ENCODE measurements at regions not wholly inside any gene's neighbourhood (a gene's known extent, or its start where the extent isn't known, plus 50 kb on each side); places are given as distances from the start of the nearest gene placed in this dataset.
"Not testable (repeated sequence)": the region's sequence is repeated elsewhere in the genome, so short reads cannot be mapped to it uniquely, and the experiment has no call there.

DNA sequence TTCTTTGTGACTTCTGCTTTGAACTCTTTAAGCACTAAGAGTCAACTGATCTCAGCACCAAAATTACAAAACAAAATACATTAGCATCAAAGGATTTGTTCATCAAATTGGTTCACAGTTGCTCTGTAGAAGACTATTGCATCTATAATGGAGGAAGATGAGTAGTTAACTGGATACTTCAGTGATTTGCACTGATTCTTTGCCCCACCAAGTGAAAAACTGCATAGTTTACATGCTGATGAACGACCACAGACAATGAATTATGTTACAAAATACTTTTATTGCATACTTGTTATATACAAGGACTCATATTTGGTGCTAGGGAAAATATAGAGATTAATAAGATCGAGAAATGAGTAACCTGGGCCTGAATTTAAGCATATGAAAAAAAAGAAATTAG lies 107.2 kb downstream of the SCG2 start:
- H3K4me1 ChIP-seq (ENCODE audit: insufficient read depth, low read length), result no peaks in the 10 kb centered on the region
- H3K27me3 ChIP-seq (ENCODE audit: insufficient read depth, low read length), result no peaks in the 10 kb centered on the region
- WGBS, result no CpG with 5 or more reads among the region's 2 CpGs
- H3K9me3 ChIP-seq (ENCODE audit: insufficient read depth, low read depth, low read length), result no peaks in the 10 kb centered on the region
- no peak overlapping the region for H3K27ac ChIP-seq (ENCODE audit: low read depth, low read length)
- no peak overlapping the region for H3K4me3 ChIP-seq (ENCODE audit: low read length)
- H3K36me3 ChIP-seq (ENCODE audit: insufficient read depth, low read length), result no peaks in the 10 kb centered on the region
- H3K9ac ChIP-seq (ENCODE audit: low read depth, low read length), result no peak overlapping the region

GRCh38 chr2:223496853-223497252 lies 105.3 kb downstream of the SCG2 start:
- 92% methylated on average over 2 of the region's 2 CpGs for WGBS
- H3K27me3 ChIP-seq (ENCODE audit: insufficient read depth, low read length); H3K9ac ChIP-seq (ENCODE audit: low read depth, low read length); H3K4me1 ChIP-seq (ENCODE audit: insufficient read depth, low read length); H3K4me3 ChIP-seq (ENCODE audit: low read length); H3K27ac ChIP-seq (ENCODE audit: low read depth, low read length); H3K36me3 ChIP-seq (ENCODE audit: insufficient read depth, low read length); H3K9me3 ChIP-seq (ENCODE audit: insufficient read depth, low read depth, low read length): not testable (repeated sequence)

DNA sequence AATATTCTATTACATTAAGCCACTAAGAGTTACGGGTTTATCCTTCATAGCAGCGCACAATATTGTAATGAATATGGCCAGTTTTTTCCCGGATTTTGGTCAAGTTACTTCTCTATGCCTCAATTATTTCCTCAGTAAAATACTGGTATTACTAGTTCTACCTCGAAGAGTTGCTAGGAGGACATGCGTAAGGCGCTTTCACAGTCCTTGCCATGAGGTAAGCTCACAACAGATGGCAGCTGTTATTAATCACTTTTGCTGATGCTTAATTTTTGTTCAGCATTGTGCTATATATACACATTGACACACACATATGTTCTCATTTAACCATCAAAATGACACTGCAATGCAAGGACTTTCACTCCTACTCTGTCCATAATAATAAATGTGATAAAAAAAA lies 101.5 kb downstream of the SCG2 start:
- Histone ChIP-seq H3K9me3 (ENCODE audit: insufficient read depth, low read depth, low read length) (no peaks in the 10 kb centered on the region), H3K36me3 (ENCODE audit: insufficient read depth, low read length) (no peaks in the 10 kb centered on the region), H3K4me3 (ENCODE audit: low read length) (no peak overlapping the region), H3K9ac (ENCODE audit: low read depth, low read length) (no peak overlapping the region), H3K27me3 (ENCODE audit: insufficient read depth, low read length) (no peaks in the 10 kb centered on the region), H3K27ac (ENCODE audit: low read depth, low read length) (no peak overlapping the region), H3K4me1 (ENCODE audit: insufficient read depth, low read length) (no peaks in the 10 kb centered on the region)
- 98% methylated on average over 6 of the region's 6 CpGs for WGBS

GRCh38 chr2:223501641-223502040 lies 100.5 kb downstream of the SCG2 start:
- Histone ChIP-seq H3K9ac (ENCODE audit: low read depth, low read length) (no peak overlapping the region), H3K4me1 (ENCODE audit: insufficient read depth, low read length) (no peaks in the 10 kb centered on the region), H3K4me3 (ENCODE audit: low read length) (no peak overlapping the region), H3K9me3 (ENCODE audit: insufficient read depth, low read depth, low read length) (no peaks in the 10 kb centered on the region), H3K27me3 (ENCODE audit: insufficient read depth, low read length) (no peaks in the 10 kb centered on the region), H3K27ac (ENCODE audit: low read depth, low read length) (no peak overlapping the region), H3K36me3 (ENCODE audit: insufficient read depth, low read length) (no peaks in the 10 kb centered on the region)
- 90% methylated on average over 2 of the region's 2 CpGs for WGBS

DNA sequence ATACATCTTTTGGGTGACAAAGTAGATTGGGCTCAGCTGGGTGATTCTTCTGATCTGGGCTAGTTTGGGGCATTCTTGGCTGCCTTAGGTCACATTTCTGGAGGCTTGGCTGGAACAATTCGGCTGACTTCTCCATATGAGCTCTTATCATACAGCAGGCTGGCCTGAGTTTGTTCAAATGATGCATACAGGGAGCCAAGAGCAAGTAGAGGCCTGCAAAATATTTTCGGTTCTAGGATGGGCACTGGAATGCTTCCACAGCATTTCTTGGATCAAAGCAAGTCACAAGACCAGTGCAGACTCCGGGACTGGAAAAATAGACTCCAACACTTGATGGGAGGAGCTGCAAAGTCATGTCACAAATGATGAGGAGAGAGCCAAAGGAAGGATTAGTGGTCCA lies 98.4 kb downstream of the SCG2 start:
- no peaks in the 10 kb centered on the region for H3K4me1 ChIP-seq (ENCODE audit: insufficient read depth, low read length)
- H3K9me3 ChIP-seq (ENCODE audit: insufficient read depth, low read depth, low read length), result no peaks in the 10 kb centered on the region
- H3K36me3 ChIP-seq (ENCODE audit: insufficient read depth, low read length), result no peaks in the 10 kb centered on the region
- no peak overlapping the region for H3K4me3 ChIP-seq (ENCODE audit: low read length)
- WGBS, result 89% methylated on average over 3 of the region's 3 CpGs
- no peak overlapping the region for H3K9ac ChIP-seq (ENCODE audit: low read depth, low read length)
- no peaks in the 10 kb centered on the region for H3K27me3 ChIP-seq (ENCODE audit: insufficient read depth, low read length)
- no peak overlapping the region for H3K27ac ChIP-seq (ENCODE audit: low read depth, low read length)

- Histone ChIP-seq H3K36me3 (ENCODE audit: insufficient read depth, low read length) (no peaks in the 10 kb centered on the region), H3K9me3 (ENCODE audit: insufficient read depth, low read depth, low read length) (no peaks in the 10 kb centered on the region), H3K4me3 (ENCODE audit: low read length) (no peak overlapping the region), H3K9ac (ENCODE audit: low read depth, low read length) (no peak overlapping the region), H3K27ac (ENCODE audit: low read depth, low read length) (no peak overlapping the region), H3K27me3 (ENCODE audit: insufficient read depth, low read length) (no peaks in the 10 kb centered on the region), H3K4me1 (ENCODE audit: insufficient read depth, low read length) (no peaks in the 10 kb centered on the region)
- WGBS, result 100% methylated on average over 3 of the region's 3 CpGs
Observed at GRCh38 chr2:223508372-223508771, 93.8 kb downstream of the SCG2 start.

DNA sequence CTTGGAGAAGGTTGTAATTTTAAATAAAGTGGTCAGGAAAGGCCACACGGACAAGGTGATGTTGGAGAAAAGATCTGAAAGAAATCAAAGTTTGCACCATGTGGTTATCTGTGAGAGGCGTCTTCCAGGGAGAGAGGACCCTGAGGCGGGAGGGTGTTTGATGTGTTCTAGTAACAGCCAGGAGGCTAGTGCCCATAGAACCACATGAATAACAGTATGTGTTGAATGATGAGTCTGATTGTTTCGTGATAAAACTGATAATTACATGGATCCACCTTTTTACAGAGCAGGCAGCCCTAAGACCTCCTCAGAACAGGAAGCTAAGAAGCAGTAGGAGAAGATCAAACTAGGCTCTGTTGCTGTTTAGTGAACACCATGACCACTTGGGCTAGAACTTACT lies 91.4 kb downstream of the SCG2 start:
- H3K9ac ChIP-seq (ENCODE audit: low read depth, low read length), result no peak overlapping the region
- H3K4me1 ChIP-seq (ENCODE audit: insufficient read depth, low read length), result no peaks in the 10 kb centered on the region
- 87% methylated on average over 4 of the region's 4 CpGs for WGBS
- H3K27me3 ChIP-seq (ENCODE audit: insufficient read depth, low read length), result no peaks in the 10 kb centered on the region
- H3K4me3 ChIP-seq (ENCODE audit: low read length), result no peak overlapping the region
- H3K9me3 ChIP-seq (ENCODE audit: insufficient read depth, low read depth, low read length), result no peaks in the 10 kb centered on the region
- H3K36me3 ChIP-seq (ENCODE audit: insufficient read depth, low read length), result no peaks in the 10 kb centered on the region
- no peak overlapping the region for H3K27ac ChIP-seq (ENCODE audit: low read depth, low read length)

- Histone ChIP-seq H3K9ac (ENCODE audit: low read depth, low read length) (no peak overlapping the region), H3K4me1 (ENCODE audit: insufficient read depth, low read length) (no peaks in the 10 kb centered on the region), H3K27ac (ENCODE audit: low read depth, low read length) (no peak overlapping the region), H3K9me3 (ENCODE audit: insufficient read depth, low read depth, low read length) (no peaks in the 10 kb centered on the region), H3K27me3 (ENCODE audit: insufficient read depth, low read length) (no peaks in the 10 kb centered on the region), H3K4me3 (ENCODE audit: low read length) (no peak overlapping the region), H3K36me3 (ENCODE audit: insufficient read depth, low read length) (no peaks in the 10 kb centered on the region)
- 90% methylated on average over 4 of the region's 4 CpGs for WGBS
Observed at GRCh38 chr2:223511168-223511567, 91.0 kb downstream of the SCG2 start.

DNA sequence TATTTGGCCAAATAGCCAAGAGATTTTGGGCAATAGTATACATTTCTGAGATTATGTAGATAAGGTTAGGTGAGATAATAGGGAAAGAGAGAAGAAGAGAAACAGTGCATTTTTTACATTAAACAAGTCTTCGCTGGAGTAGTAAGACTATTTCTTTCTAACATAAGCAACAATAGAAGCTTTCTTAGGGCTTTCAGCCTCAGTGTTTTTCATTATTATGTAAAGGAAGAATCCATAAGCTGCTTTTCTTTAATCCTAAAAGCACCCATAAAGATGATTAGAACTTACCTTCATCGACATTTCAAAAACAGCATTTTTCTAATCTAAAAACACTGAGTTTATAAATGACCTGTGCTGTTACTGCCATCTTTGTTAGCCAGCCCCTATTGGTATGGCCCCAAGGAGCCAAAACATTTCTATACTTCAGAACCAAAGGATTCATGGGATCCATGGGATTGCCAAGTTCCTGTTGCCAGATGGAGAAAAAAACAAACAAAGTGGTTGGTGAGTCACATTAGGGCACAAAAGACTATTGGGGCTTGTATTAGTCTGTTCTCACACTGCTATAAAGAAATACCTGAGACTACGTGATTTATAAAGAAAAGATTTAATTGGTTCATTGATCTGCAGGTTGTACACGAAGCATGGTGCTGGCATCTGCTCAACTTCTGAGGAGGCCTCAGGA lies 88.2 kb downstream of the SCG2 start:
- Histone ChIP-seq H3K4me3 (ENCODE audit: low read length) (no peak overlapping the region), H3K9me3 (ENCODE audit: insufficient read depth, low read depth, low read length) (no peaks in the 10 kb centered on the region), H3K9ac (ENCODE audit: low read depth, low read length) (no peak overlapping the region), H3K27me3 (ENCODE audit: insufficient read depth, low read length) (no peaks in the 10 kb centered on the region), H3K36me3 (ENCODE audit: insufficient read depth, low read length) (no peaks in the 10 kb centered on the region), H3K27ac (ENCODE audit: low read depth, low read length) (no peak overlapping the region), H3K4me1 (ENCODE audit: insufficient read depth, low read length) (no peaks in the 10 kb centered on the region)
- 94% methylated on average over 3 of the region's 4 CpGs for WGBS

- Histone ChIP-seq H3K4me1 (ENCODE audit: insufficient read depth, low read length) (no peaks in the 10 kb centered on the region), H3K36me3 (ENCODE audit: insufficient read depth, low read length) (no peaks in the 10 kb centered on the region), H3K27ac (ENCODE audit: low read depth, low read length) (no peak overlapping the region), H3K9ac (ENCODE audit: low read depth, low read length) (no peak overlapping the region), H3K4me3 (ENCODE audit: low read length) (no peak overlapping the region), H3K9me3 (ENCODE audit: insufficient read depth, low read depth, low read length) (no peaks in the 10 kb centered on the region), H3K27me3 (ENCODE audit: insufficient read depth, low read length) (no peaks in the 10 kb centered on the region)
Observed at GRCh38 chr2:223519471-223519870, 82.7 kb downstream of the SCG2 start.

GRCh38 chr2:223522796-223523195 lies 79.4 kb downstream of the SCG2 start:
- 93% methylated on average over 1 of the region's 2 CpGs for WGBS
- Histone ChIP-seq H3K9ac (ENCODE audit: low read depth, low read length) (no peak overlapping the region), H3K27ac (ENCODE audit: low read depth, low read length) (no peak overlapping the region)

GRCh38 chr2:223523551-223524001 lies 78.6 kb downstream of the SCG2 start:
- WGBS, result 100% methylated on average over 3 of the region's 4 CpGs
- no peaks in the 10 kb centered on the region for H3K36me3 ChIP-seq (ENCODE audit: insufficient read depth, low read length)
- no peaks in the 10 kb centered on the region for H3K9me3 ChIP-seq (ENCODE audit: insufficient read depth, low read depth, low read length)
- H3K27ac ChIP-seq (ENCODE audit: low read depth, low read length), result no peak overlapping the region
- no peak overlapping the region for H3K9ac ChIP-seq (ENCODE audit: low read depth, low read length)
- H3K4me3 ChIP-seq (ENCODE audit: low read length), result no peak overlapping the region
- no peaks in the 10 kb centered on the region for H3K4me1 ChIP-seq (ENCODE audit: insufficient read depth, low read length)
- no peaks in the 10 kb centered on the region for H3K27me3 ChIP-seq (ENCODE audit: insufficient read depth, low read length)

More at GRCh38 chr2:223522796-223523195, 79.4 kb downstream of the SCG2 start:
- H3K4me3 ChIP-seq (ENCODE audit: low read length), result no peak overlapping the region
- H3K9me3 ChIP-seq (ENCODE audit: insufficient read depth, low read depth, low read length), result no peaks in the 10 kb centered on the region
- H3K36me3 ChIP-seq (ENCODE audit: insufficient read depth, low read length), result no peaks in the 10 kb centered on the region
- H3K27me3 ChIP-seq (ENCODE audit: insufficient read depth, low read length), result no peaks in the 10 kb centered on the region
- no peaks in the 10 kb centered on the region for H3K4me1 ChIP-seq (ENCODE audit: insufficient read depth, low read length)

Measured in HUES64 (cell line).